ENCODE measurements at regions not wholly inside any gene's neighbourhood (a gene's known extent, or its start where the extent isn't known, plus 50 kb on each side); places are given as distances from the start of the nearest gene placed in this dataset.

DNA sequence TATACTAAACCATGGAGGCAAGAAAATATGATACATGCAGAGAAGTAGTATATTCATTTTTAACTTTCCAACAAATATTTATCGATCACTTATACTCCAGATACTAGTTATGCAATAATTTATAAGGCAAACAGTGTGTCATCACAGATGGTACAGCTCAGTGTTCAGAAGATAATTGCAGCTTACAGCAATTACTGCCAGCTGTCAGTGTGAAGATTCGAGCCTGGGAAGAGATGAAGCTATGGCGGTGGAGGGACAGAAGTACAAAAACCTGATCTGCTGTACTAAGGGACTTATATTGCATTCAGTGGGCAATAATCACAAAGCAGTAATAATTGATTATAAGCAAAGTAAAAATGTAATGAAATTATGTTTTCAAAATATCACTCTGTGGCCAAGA, 170.6 kb upstream of the EPHA3 start:
- Histone ChIP-seq H2BK120ac (ENCODE audit: low read depth, low read length) (no peak overlapping the region), H4K8ac (ENCODE audit: low read depth in 2 of 2, low read length in 2 of 2) (no peak overlapping the region), H3K9me3 (ENCODE audit: control insufficient read depth, insufficient read depth, low read length) (no peaks in the 10 kb centered on the region), H3K9ac (ENCODE audit: low read depth, low read length) (no peak overlapping the region), H3K4me1 (ENCODE audit: control insufficient read depth, insufficient read depth, low read length) (no peaks in the 10 kb centered on the region), H3K14ac (replicated peaks; ENCODE audit: low read depth, low read length) (no peak overlapping the region), H3K4me3 (ENCODE audit: insufficient read depth, low read depth, low read length) (no peak overlapping the region), H3K4me2 (ENCODE audit: low read depth, low read length) (no peak overlapping the region), H3K36me3 (ENCODE audit: control insufficient read depth, insufficient read depth, low read length) (no peaks in the 10 kb centered on the region), H3K79me1 (ENCODE audit: low read depth in 1 of 2, low read length in 2 of 2) (no peaks in the 10 kb centered on the region), H3K27ac (ENCODE audit: insufficient read depth, low read length) (no peak overlapping the region), H2BK20ac (ENCODE audit: low read depth, low read length) (no peak overlapping the region), H3K9me1 (ENCODE audit: insufficient read depth, low read length) (no peaks in the 10 kb centered on the region), H3K23ac (ENCODE audit: low read depth, low read length) (no peak overlapping the region), H3K4ac (ENCODE audit: low read depth, low read length) (no peak overlapping the region), H4K5ac (ENCODE audit: low read depth, low read length) (no peak overlapping the region), H2AFZ (replicated peaks; ENCODE audit: low read length, poor library complexity) (no peak overlapping the region), H3K18ac (ENCODE audit: low read depth, low read length) (no peak overlapping the region), H3K56ac (ENCODE audit: extremely low read depth, insufficient read depth, low read length) (no peak overlapping the region), H2BK15ac (ENCODE audit: low read depth, low read length) (no peak overlapping the region), H4K91ac (ENCODE audit: insufficient read depth, low read depth, low read length) (no peak overlapping the region), H2AK9ac (replicated peaks; ENCODE audit: low read depth, low read length, poor library complexity) (no peak overlapping the region), H2AK5ac (ENCODE audit: low read depth, low read length) (no peak overlapping the region), H4K20me1 (ENCODE audit: insufficient read depth, low read length) (no peaks in the 10 kb centered on the region), H2BK5ac (ENCODE audit: low read depth, low read length, poor library complexity, severe bottlenecking) (no peak overlapping the region), H3K27me3 (ENCODE audit: control insufficient read depth, insufficient read depth, low read length) (no peaks in the 10 kb centered on the region)
- no peak for TF ChIP-seq RAD21 (IDR thresholded peaks at IDR 0.05; ENCODE audit: low read length)
- no peak for TF ChIP-seq RFX5 (IDR thresholded peaks at IDR 0.05; ENCODE audit: low read depth, low read length)
- TF ChIP-seq NFE2L2 (IDR thresholded peaks at IDR 0.05; ENCODE audit: low read depth, low read length) = no peak
- no peak for TF ChIP-seq POLR2A (IDR thresholded peaks at IDR 0.05; ENCODE audit: low read depth, low read length)
- dilution Hi-C loops (cut with HindIII; ENCODE audit: low sequenced_read_pairs, unreplicated experiment) (no loop called here), in situ Hi-C loops (cut with MboI; ENCODE audit: low sequenced_read_pairs) (no loop called here), intact Hi-C loops (cut with micrococcal nuclease) (no loop called here)
- POLR2A ChIA-PET (ENCODE audit: unreplicated experiment) = no interaction called here
- no TSS peak for BruUV-seq (replicated peaks)
- DNase-seq (no peak), ATAC-seq (ENCODE audit: low read depth) (no peak)
- WGBS, 2 experiments (ENCODE audit: extremely low coverage in 2 of 2, insufficient read length in 1 of 2) = no CpG with 5 or more reads among the region's 3 CpGs
- CTCF ChIA-PET = interaction anchor here (1.0 kb wide), 2 partner anchors 10 to 20 kb away, joined by 3 read pairs; no protein-coding TSS in a partner anchor

Data from IMR-90 (cell line).